GM19455 (cell line): ENCODE measurements at regions not wholly inside any gene's neighbourhood (a gene's known extent, or its start where the extent isn't known, plus 50 kb on each side); places are given as distances from the start of the nearest gene placed in this dataset.
A peak's percentile ranks its signal among the peaks of the same experiment; 100 is the strongest.

ENCODE experiments used
- ATAC-seq: cut with Tn5 transposase; IDR thresholded peaks from one replicate; pipeline ENCODE4 v1.9.1; 2021; ENCODE audit not compliant: unreplicated experiment

DNA sequence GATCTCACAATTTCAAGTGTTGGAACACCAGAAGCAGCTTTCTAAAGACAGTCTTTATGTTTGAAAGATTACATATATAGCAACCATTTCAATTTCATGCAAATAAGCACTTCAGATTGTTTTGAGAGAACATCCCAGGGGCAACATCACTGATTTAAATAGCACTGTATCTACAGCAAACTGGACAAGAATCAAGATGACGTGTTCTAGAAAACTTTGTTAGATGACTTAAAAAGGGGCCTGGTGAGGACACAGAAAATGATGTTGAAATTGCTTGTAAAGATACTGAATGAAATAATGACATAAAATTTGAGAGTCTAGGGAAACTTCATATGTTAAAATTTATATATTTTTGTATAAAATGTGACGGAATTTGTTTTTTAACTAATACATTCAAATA is 277.1 kb downstream of the KLF12 start:
- no peak for ATAC-seq

DNA sequence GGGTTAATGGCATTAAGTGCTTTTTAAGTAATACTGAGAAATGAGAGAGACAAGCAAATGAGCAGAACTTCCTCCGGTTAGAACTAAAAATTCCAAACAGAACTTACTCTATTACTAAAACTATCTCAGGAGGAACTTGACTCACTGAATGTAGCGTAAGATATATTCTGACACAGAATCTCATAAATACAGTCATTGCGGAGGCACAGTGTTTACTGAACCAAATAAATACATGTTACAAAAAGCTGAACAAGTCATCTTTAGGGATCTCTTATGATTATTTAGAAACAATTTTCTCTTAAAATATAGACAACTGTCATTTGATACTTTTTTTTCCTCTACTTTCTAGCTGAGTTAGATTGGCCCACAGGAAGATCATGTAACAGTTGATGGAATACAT is 283.1 kb downstream of the KLF12 start:
- ATAC-seq: peak; percentile 53

DNA sequence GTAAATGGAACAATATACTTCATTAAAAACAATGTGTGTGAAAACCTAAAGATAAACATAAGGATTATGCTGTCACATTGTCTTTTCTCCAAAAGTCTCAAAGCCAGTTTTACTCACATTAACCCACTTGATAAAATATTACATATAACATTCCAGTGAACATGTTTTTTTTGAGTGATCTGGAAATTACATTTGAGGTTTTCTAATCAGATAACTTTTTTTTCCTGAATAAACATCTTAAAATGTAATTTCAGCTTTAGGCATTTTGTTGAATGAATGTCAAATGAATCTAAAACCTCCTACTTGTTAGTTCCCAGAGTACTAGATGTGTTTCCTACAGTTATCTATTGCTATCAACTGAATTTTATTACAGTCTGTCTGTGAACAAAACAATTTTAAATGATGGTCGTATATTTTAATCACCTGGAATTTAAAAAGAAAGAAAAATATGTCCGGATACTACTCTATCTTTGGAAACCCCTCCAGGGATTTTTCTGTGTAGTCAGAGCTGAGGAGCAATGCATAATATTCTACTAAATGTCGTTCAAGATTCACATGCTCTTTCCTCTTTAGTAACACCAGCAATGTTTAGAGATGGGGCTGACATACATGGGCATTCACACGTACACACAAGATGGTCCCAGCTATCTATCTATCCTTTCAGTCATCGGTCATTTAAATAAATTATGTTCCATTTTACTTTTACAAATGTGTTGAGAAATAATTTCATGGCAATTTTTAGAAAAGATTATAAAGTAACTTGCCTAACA is 283.9 kb downstream of the KLF12 start:
- ATAC-seq: peak; percentile 52

DNA sequence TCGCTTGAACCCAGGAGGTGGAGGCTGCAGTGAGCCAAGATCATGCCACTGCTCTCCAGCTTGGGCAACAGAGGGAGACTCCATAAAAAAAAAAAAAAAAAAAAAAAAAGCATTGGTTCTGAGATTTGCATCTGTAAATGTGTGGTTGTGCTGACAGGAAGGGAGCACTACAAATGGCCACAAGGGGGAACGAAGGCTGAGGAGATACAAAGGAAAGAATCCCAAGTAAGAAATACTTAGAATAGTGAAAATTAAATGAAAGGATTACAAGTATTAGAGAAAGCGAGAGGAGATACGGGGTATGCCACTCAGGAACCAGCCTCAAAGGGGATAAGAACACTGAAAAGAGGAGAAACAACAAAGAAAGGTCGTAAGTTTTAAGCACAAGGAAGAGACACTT is 284.9 kb downstream of the KLF12 start:
- no peak for ATAC-seq

DNA sequence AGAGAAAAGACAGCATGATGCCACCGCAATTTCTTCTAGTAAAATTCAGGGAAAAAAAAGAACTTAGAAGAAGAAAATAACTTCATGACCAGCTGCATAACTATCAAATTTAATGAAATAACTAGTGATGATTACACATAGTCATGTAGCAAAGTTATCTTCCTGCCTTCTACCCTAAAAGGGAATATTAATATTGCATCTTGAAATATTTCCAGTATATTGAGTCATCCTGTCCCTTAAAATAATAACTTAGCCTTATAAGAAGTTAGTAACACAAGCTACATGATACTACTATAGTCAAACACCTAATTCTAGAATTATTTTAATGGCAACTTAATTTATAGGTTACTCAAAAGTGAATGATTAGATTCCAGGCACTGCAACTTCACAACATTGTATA is 289.2 kb downstream of the KLF12 start:
- ATAC-seq: no peak

DNA sequence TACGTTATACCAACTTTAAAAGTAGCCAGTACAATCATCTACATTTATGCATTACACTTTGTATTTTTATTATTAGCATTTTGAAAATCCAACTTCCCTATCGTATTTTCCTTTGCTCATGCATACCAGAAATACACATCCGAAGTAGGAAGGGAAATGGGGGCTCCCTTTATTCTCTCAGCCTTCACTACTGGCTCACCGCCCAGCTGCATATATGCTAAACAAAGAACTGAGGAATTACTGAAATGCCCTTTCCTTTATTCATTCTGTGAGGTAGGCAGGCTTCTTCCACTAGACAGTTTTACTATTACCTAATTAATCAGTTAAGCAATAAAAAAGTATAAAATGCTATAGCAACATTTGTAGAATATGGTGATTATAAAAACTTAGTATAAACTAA is 291.6 kb downstream of the KLF12 start:
- no peak for ATAC-seq

DNA sequence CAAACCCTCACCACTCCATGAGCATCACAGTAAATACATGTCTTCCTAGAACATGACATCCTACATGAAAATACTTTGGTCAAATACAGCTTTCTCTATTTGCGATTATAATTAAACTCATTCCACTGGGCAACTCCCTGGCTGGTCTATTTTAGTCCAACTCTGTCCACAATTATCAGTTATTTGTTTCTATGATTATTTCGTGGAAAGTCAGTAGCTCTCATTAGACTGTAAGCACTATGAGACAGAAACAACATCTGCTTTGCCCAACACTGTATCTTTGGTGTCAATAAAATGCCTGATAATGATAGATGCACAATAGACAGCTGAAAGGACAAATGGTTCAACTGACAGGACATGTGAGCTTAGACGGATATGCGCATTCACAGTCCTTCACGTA is 292.0 kb downstream of the KLF12 start:
- no peak for ATAC-seq

DNA sequence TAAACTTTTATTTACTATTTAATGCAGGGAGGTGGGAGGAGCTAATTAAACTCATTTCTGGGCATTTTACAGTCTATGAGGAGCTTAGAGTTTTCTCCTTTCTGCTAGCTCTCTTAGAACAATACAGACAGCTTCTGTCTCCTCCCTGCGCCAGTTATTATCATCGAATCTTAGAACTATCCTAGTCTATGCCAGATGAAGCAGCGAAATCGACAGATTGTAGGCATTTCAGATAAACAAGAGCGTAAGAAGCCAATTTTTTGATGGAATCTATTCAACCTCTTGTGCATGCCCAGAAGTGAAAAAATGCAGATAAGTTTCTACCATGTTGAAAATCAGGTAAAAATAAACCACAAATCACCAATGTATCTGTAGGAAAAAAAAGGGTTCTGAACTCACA is 297.1 kb downstream of the KLF12 start:
- no peak for ATAC-seq

DNA sequence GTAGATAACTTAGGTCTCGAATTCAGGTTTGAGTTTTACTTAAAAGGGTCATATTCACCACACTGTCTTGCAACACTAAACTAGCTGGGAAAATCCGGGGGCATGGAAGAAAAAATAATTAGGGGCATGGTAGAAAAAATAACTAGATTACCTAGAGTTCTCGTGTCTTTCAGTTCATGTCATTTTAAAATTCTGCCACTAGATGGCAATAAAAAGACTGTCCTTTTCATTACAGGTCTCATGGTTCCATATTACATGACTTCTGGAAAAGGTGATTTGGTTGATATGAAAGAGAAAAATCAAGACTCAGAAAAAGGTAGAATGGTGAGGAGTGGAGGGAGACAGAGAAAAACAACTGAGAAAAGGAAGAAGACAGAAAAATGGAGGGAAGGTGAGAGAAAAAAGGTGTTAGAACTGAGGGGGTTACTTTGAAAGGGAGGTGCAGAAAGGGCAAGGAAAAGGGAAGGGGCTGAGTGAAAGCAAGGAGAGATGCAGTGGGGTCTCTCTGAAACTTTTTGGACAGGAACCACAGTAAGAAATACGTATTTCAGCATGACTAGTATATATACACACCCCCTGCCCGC is 299.0 kb downstream of the KLF12 start:
- peak; percentile 65 for ATAC-seq

DNA sequence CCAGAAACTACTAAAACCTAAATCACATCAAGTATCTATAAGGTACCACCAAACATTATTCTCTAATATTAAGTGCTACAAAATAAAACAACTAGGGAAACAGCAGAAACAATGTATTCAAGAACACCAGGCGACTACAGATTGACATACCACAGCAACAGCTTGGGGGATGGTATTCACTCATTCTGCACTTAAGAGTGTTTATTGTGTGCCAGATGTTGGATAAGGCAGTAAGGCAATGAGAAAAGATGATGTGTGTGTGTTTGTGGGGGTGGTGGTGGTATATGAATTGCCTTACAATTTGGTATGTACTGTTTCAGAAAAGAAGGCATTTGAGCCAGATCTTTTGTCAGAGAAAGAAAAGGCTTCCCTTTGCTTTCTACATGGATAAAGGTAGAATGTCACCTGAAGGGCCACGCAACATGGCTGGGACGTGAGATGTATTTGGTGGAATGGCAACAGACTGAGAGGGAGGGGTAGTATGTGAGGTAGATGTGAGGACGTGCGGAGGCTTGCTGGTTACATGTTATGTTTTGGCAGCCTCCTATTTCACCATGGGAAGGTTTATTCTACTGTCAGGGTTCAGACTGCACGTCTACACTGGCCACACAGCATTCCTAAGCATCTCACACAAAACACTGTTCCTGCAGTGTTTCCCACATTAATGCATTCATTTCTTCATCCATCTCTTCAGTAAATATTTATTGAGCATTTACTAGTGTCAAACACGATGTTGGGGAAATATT is 300.7 kb downstream of the KLF12 start:
- no peak for ATAC-seq

DNA sequence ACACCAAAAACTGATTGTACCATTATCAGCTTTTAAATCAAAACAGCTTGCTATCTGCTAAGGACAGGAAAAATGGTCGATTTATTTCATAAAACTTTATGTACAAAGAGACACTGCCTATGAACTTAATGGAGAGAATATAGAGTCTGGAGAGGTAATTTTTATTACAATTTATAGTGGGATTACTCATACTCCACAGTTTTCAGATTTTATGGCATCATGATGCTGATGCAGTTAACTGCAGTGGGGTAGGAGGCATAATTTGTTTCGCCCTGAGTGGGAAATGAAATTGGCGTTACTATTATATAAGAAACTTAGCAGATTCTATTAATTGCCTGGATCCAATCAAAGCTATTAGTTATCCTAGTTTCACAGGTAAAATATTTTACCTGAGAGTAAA is 301.4 kb downstream of the KLF12 start:
- no peak for ATAC-seq

DNA sequence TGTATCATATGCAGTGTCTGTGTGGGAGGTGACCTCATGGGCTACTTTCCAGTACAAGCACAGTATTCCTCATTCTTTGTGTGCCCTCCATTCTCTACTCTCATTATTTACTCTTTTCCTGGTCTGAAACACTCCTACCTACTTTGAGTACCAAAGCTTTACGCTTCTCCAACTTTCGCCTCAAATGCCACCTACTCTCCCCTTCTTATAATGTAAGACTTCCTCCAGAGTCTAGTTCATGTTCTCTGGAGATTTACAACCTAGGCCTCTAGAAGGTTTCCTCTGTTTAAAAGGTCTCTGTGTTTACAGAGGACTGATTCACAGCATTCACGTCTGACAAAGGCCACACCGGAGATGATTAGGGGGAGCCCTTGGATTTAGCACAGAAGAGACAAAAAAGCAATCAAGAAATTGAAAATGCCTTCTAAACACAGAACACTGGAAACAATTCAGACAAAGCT is 302.0 kb downstream of the KLF12 start:
- no peak for ATAC-seq

DNA sequence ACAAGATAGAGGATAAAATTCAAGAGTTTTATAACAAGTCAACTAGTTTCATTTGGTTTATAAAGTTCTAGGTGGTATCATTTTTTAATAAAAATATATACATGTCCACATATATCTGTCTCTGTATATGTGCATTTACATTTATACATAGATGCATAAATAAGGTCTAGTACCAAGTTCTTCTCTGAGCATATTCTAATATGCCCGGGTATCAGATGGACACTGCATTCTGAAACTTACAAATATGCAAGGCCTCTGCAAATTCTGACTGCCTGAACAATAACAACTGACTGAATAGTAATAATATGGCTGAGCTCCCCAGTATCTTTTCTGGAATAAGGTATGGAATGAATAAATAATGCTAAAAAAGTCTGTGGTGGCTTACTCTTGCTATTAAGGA is 304.8 kb downstream of the KLF12 start:
- ATAC-seq: no peak

DNA sequence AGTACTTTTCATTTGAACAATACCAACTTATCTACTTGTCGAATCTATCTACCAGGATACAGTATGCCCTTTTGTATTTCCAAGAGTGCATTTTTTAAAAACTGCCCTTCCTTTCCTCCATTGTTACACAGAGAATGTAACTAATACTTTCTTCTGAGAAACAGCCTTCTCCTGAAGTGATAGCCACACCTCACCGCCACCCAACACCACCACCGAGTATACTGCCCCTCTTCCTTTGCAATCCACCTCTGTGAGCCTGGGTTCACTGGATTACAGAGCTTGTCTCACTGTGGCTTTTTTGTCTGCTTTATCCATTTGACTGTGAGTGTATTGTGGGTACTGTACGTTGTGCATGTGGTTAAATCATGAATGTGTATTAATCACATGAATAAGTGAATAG is 305.4 kb downstream of the KLF12 start:
- no peak for ATAC-seq

DNA sequence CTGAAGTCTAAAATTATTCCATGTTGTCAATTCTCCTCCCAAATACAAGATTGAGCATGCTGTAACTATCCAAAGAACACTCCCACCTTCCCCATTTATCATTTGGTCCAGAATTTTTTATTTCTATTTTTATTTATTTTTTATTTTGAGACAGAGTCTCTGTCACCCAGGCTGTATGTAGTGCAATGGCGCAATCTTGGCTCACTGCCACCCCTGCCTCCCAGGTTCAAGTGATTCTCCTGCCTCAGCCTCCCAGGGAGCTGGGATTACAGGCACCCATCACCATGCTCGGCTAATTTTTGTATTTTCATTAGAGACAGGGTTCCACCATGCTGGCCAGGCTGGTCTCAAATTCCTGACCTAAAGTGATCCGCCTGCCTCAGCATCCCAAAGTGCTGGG is 306.8 kb downstream of the KLF12 start:
- ATAC-seq: no peak

DNA sequence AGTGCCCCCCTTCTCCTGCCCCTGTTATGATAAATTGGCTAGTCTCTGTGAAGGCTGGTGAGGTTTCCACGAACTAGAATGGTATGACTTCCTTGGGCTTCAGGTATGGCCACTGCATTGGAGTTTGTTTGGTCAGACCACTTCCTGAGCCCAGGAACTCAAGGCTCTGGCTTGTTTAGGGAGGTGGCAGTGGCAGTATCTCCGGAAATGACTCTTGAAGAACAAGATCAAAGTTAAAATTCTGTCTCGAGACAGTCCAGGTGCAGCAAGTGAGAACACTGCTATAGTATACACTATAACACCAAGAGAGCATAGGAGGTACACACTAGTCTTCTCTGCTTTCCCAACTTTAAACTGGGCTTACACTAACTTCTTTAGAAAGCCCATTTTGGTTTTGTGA is 309.1 kb downstream of the KLF12 start:
- no peak for ATAC-seq

DNA sequence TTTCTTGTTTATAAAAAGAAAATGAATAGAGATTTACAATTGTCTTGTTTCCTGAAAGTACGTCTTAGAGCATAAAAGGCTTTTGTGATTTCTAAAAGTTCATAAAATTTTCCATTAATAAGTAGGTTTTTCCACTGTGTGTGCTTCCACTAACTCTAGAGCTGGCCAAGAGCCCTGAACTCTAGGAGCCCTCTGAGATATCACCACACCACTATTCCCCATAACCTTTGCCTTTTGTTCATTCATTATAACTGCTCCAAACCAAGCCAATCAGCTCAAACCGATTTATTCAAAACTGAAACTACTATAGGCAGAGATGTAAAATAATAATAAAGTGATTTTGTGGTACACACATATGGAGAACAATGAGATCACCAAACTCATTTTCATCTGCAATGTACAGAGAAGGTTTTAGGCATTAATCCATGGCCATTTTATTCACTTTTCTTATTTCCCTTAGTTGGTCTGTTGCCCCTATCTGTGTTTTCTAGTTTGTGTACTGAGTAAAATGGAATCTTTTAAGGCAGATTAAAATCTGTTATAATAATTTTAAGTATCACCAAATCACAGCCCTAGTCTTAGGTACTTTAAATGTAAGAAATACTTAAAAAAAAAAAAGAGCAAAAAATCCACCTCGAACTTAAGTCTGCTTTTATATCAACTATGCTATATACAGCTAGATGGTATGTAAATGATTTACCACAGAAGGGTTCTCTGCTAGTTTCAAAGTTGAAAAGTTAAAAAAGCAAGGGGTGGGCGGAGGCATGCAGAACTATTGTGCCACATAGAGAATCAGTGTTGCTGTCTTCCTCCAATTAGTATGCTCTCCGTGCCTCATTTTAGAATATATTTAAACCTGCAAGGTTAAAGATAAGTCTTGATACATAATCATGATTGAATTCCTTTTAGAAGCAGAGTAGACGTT is 311.3 kb downstream of the KLF12 start:
- no peak for ATAC-seq

DNA sequence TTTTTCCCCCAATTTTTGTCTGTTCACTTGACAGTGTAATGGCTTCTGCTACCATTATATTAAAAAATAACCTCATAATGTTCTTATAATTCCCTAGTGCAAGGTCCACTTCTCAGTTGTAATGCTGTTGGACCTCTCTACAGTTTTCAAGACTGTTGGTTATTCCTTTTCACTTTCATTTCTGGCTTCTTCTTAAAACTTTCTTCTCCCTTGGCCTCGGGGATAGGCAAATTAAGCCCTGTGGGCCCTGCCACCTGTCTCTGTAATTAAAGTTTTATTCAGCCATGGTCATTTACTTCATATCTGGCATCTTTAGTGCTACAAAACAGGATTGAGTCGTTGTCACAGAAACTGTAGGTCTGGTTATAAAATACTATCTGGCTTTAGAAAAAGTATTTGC is 313.5 kb downstream of the KLF12 start:
- ATAC-seq: peak; percentile 52

DNA sequence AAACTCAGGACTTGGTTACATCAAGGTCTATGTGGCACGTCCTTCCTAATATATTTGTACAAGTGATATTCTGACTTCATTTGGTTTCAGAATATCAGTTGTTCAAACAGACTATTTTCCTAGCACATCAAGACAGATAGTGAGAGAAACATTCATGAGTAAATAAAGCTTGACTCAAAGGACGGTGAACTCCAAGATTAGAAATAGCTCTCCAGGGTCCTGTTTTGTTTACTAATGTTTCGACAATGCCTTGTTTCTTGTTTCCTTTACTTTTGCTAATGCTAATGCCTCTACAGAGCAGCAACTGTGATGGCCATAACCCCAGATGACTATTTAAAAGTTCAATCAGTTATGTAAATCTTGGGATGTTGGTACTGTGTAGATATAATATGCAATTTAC is 313.9 kb downstream of the KLF12 start:
- no peak for ATAC-seq

DNA sequence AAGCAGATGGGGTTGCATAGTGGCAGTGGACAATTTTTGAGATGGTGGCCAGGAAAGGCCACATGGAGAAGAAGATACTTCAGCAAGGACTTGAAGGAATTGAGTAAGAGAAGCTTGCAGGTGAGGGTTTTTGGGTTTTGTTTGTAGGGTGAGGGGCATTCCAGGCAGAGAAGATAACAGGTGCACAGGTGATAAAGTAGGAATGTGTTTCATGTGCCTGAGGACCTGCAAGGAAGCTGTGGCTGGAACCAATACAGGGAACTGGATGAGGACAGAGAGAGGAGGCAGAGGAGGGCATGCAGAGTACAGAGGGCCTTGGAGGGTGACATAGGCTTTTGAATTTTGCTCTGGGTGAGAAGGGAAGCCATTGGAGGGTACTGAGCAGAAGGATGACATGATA is 314.5 kb downstream of the KLF12 start:
- ATAC-seq: no peak

DNA sequence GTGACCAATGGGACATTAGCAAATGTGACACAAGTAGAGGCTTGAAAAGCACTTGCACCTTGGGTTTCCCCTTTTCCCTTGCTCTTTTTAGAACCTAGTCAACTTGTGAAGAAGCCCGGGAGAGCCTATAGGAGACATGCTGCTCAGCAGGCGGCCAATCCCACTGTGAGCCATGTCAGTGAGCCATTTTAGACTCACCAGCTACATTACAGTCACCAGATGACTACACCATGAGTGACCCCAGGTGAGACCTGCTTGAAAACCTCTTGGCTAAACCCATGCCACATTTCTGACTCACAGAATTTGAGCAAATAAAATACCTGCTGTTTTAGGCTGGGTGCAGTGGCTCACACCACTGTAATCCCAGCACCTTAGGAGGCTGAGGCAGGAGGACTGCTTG is 317.5 kb downstream of the KLF12 start:
- ATAC-seq: no peak
